HG03280 (cell line): ENCODE measurements at regions not wholly inside any gene's neighbourhood (a gene's known extent, or its start where the extent isn't known, plus 50 kb on each side); places are given as distances from the start of the nearest gene placed in this dataset.
"Not testable (repeated sequence)": the region's sequence is repeated elsewhere in the genome, so short reads cannot be mapped to it uniquely, and the experiment has no call there.

Experiments used
- ATAC-seq: cut with Tn5 transposase; IDR thresholded peaks from one replicate; pipeline ENCODE4 v1.9.1; 2021; ENCODE audit warnings: mild to moderate bottlenecking, moderate library complexity; ENCODE audit not compliant: unreplicated experiment

DNA sequence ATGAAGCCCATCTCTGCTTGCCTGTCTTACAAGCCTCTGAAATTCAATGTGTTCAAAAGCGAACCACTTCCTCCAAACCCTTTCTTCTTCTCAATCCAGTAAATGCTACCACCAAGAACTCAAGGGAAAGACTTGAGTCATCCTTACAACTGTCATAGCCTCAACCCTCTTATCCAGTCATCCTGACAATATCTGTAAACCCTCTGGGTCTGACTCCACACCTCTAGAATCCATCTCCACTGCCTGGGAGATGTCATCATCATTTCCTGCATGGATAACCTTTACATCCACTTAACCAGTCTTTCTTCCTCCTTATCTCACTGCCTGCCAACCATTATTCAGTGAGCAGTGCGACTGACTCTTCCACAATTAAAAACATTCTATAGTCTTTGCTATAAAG lies 441.1 kb downstream of the SETD4 start:
- ATAC-seq, result no peak

DNA sequence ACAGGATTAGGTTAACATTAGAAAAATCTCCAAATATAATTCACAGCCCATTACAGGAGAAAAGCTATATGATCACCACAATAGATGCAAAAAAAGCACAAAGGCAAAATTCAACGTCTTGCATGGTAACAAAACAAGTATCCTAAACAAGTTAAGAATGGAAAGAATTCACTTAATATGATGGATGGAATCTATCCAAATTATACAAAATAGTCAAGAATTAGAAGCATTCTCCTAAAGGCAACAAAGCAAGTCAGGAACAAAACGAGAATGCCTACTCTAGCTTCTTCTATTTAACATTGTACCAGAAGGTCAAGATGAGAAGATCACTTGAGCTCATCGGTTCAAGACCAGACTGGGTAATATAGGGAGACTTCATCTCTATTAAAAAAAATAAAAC lies 442.8 kb downstream of the SETD4 start:
- ATAC-seq, result no peak

DNA sequence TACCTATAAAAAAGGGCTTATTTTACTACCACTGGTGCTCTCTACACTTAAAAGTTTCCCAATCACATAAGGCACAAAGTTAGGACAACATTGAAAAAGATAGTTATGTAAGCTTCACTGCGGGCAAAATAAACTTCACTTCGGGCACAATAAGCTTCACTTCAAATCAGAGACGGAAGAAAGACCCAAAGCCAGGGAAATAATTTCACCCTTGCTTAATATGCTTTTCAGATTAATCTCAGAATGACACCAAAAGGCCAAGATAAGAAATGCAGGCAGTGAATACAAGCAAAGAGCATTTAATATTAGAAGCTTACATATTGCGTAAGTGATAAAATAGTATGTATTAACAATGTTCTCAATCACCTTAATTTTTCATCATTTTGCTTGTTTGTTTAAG lies 444.2 kb downstream of the SETD4 start:
- no peak for ATAC-seq

DNA sequence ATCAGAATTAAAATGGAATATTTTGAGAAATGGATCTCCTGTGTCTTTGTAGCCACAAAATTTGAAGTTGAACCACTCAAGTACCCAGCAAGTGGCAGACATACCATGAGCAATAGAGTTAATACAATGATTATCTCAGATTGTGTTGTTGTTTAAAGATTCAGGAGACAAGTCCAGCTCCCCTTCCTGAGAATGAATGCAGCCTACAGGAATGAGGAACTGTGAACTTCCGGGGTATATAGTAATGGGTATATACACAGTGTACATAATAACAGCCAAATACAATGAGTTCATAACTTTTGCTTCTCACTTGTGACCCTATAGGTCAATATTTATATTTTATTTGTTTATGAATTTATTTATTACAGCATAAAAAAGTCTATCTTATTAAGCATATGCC lies 445.0 kb downstream of the SETD4 start:
- no peak for ATAC-seq

DNA sequence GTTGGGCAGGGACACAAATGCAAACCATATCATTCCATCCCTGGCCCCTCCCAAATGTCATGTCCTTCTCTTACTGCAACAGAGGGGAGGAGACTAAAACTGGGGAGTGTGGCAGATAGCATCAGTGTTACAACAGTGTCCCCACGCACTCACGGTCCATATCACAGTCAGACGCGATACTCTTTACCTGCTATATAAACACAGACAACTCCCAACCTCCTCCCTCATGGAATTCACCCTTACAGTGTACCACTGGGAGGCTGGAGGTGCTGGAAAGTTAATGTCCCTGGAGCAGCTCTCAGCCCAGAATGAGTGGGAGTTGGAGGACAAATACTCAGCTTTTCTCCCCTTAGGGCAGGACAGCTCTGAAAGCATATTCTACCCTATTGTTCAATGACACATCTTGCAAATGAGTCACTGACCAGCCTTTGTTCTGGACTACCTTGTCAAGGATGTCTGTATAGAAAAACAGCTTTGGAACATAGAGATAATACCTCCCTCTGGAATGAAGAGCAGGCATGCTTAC lies 445.9 kb downstream of the SETD4 start:
- no peak for ATAC-seq

DNA sequence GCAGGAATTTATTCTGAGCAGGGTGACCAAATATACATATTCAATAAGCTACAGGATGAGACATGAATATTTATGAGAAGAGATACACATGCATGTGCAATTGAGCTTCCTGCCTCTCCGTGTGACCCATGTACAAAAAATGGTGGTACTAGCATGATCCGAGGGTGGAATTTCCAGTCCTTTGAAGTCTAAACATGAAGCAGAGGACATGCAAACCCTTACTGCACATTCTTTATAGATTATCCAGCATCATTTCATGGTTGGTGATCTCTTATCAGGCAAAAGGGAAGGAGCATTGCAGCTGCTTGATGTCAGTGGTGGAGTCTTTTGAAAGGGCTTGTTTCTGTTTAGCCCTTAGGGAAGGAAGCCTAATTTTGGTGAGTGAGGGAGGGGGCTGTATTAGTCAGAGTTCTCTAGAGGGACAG lies 448.6 kb downstream of the SETD4 start:
- ATAC-seq, result no peak

DNA sequence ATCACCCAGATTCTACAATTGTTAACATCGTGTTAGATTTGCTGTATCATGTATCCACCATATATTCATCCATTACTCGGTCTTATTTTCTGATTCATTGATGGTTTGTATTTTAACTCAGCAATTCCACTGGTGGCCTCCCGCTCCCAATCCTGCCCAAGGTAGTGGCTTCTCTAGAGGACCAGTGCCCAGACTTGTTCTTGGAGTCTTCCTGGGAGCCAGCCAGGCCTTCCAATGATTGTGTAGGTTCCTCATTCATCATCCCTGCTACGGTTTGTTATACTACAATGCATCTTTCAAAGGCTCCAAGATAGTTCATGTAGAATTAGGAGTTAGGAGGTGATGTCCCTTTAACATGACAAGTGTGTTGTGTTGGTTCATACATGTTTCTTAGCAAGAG lies 451.1 kb downstream of the SETD4 start:
- ATAC-seq, result no peak

DNA sequence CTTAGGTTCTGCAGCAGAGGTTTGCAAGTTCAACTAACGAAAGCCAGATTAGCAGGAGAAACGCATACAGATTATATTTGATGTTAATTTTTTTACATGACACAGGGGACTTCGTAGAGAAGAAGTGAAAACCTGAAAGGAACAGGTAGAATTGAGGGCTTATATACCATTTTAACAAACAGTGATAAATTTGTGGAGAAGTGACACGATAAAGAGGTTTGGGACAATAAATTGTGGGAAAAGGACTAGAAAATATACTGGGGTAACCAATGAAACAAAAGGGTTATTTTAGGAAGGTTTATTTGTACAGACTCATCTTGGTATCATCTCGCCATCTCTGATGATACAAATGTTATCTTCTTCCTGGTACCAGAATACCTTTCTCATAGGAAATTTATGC lies 452.9 kb downstream of the SETD4 start:
- ATAC-seq, result no peak

DNA sequence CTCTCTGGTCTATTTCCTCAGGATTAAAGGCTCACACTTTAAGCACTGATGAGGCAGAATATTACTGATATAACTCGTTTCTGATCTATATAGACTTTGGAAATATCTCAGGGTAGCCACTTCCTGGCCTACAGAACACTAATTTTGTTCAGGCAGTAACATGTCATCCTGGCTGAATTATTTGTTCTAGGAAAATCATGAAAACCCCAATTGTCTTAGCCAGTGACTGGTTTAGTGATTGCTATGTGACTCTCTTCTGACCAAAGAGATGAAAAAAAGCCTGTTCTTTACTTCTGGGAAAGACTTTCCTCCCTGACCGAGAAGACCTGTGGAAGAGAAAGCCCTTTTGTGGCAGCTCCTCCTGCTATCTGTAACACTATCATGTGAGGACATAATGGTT lies 453.7 kb downstream of the SETD4 start:
- ATAC-seq, result no peak

DNA sequence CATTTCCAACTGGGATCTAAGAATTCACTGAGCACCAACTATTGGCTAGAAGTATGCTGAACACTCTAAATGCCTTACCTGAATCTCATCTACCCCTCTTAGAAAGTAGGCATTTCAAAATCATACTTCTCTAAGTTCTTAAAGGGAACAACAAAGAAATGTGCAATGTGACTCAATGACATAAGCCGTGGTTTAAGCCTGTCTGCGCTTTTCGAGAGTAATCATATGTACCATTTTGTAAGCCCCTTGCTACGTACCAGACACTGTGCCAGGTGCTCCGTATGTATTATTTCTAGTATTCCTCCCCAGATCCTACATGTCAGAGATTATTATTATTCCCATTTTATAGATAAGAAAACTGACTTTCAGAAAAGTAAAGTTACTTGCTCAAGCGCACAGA lies 454.2 kb downstream of the SETD4 start:
- no peak for ATAC-seq

DNA sequence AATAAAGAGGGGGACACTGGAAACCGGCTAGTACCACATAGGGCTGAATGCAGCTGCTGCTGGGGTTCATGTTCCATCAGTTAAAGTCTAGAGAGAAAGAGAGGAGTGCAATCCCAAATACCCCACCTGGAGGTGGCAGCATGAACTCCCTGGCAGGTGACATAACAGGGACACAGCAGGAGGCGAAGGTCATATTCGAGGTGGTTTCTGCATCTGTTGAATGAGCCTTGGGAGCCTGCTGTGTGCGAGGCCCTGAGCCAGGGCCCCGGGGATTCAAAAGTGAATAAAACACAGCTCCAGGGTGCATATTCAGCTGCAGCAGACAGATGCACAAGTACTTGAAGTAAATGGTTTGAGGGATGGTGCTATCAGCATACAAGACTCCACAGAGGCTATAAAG lies 456.8 kb downstream of the SETD4 start:
- ATAC-seq, result no peak

DNA sequence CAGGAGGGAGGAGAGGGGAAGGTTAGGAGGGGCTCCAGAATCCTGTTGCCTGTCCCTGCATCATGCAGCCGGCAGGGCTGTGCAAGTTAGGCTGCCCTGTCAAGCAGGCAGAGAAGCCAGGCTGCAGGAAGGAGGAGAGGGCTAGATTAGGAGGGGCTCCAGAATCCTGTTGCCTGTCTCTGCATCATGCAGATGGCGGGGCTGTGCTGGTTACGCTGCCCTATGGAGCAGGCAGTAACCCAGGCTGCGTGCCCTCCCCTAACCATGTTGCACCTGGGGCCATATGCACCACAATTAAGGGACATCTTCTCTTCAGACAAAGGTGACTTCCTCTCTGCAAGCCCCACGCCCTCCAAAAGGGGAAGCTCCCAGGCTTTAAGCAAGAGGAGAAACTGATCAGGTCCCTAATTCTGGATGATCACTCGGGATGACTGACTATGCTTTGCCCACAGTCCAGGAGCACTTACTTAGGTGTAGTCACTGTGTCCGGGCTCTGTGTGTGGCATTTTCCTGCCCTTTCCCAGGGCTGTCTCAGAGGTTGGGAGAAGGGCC lies 457.4 kb downstream of the SETD4 start:
- no peak for ATAC-seq

DNA sequence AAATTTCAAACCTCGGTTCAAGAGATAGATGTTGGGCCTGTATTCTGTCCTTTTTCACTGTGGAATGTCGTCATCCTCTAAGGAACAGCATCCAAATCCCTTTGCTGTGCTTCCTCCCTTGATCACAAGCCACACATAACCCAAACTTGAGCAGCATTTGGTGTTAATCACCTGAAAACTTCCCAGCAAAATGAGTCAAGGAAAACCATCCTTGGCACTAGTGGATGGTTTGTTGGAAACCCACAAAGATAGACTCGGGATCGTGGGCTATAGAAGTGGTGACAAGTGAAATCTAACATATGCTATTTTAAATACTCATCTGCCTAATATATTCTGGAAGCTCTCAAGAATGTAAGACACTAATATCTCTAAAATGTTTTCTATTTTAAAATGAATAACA lies 459.1 kb downstream of the SETD4 start:
- no peak for ATAC-seq

DNA sequence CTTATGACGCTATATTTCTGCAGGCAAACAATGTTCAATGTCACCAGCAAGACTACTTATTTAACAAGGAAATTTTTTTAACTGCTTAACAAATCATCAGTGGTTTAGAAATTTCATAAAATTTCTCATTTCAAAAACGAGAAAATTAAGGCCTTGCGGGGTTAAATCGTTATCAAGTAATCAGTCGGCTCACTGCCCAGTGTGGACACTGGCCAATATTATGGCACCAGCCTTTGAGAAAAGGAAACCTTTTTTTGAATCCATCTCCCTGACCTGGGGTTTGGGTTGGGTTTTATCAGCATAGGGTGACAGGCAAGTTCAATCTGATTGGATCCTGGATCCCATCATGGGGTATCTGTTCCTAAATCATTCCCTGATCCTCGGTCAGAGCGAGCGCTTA lies 461.2 kb downstream of the SETD4 start:
- no peak for ATAC-seq

DNA sequence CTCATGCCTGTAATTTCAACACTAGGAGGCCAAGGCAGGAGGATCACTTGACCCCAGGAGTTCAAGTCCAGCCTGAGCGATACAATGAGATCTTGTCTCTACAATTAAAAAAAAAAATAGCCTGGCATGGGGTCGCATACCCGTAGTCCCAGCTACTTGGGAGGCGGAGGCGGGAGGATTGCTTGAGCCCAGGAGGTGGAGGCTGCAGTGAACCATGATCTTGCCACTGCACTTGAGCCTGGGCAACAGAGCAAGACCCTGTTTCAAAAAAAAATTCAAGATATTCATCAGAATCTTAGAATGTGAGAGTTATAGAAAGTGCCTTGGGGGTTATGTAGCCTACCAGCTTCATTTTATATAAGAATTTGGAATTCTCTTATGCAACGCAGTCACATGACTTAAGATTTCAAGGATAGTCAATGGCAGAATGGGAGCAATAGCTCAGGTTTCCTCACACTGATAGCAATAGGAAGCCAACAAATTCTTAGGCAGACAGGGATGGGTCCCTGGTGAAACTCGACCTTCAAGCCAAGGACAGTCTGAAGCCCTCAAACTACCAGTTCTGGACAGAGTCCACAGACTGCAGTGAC lies 462.5 kb downstream of the SETD4 start:
- no peak for ATAC-seq

DNA sequence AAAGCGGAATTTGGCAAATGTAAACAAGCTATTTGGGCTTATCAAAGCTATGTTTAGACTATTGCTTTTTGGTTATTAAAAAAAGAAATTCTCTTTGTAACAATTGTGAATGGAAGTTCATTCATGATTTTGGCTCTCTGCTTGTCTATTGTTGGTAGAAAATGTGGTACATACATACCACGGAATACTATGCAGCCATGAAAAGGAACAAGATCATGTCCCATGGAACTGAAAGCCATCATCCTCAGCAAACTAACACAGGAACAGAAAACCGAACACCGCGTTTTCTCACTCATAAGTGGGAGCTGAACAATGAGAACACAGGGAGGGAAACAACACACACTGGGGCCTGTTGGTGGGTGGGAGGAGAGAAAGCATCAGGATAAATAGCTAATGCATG lies 465.4 kb downstream of the SETD4 start:
- ATAC-seq, result no peak

DNA sequence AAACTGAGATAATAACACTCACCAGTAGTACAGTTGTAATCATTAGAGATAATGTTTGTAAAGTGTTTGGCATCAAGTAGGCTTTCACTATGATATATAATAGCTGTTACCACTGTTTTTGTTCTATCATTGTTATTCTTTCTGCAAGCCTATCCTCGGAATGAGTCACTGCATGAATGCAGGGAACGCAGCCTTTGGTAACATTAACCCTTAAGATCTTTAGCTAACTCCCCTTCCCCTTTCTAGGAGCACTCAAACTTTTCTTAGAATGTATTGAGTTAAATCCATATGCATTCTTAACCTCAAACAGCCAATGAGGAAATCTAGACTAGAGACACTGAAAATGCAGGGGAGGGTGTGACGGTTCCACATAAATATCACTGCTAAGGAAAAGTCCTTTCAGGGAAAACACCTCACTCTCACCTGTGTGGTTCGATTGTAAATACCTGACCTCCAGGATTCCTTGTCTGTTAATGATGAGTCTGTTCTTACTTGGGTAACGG lies 467.3 kb downstream of the SETD4 start:
- no peak for ATAC-seq

DNA sequence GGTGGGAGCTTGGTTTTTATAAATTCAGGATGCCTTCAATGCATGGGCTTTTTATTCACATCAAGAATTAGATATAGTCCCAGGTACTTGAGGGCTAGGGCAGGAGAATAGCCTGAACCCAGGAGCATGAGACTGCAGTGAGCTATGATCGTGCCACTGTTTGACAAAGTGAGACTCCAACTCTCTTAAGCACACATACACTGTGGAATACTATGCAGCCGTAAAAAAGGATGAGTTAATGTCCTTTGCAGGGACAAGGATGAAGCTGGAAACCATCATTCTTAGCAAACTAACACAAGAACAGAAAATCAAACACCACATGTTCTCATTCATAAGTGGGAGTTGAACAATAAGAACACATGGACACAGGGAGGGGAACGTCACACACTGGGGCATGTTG lies 470.0 kb downstream of the SETD4 start:
- not testable (repeated sequence) for ATAC-seq

DNA sequence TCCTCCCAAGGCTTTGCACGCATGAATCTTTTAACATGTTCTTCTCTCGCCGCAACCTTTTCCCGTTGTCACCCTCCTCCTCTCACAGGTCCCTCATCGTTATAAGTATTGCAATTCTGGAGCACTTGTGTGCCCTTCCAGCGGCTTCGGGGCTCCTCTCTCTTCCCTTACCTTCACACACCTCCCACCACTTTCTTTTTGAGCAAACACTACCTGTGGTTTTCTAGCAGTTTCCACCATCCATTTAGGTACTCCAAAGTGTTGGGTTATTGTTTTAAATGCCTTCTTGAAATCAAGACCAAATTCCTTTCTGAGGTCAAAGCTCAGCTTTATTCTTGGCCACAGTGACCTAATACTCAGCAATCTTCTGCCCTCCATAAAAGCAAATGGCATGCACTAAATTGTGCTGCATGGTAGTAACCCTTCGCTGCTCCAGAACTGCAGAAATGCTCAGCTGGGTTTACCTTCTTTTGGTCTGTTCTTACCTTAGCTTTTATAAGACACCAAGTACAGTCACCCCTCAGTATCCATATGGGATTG lies 472.4 kb downstream of the SETD4 start:
- no peak for ATAC-seq

DNA sequence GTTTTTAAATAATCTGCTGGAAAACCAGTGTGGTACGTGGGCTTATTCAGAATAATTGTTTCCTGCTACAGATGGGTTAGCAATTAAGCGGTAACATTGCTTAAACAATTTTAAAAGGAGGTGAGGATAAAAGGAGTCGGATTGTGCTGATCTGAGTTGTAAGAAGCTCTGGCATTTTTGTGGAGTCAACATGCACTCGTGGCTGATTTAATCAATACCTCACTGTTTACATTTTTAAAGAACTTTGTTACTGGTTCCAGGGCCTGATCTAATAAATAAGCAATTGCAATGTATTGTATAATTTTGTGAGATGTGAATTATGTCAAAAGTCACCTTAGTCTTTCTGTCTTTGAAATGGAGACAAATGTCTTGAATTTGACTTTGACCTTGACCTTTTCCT lies 474.0 kb downstream of the SETD4 start:
- no peak for ATAC-seq

DNA sequence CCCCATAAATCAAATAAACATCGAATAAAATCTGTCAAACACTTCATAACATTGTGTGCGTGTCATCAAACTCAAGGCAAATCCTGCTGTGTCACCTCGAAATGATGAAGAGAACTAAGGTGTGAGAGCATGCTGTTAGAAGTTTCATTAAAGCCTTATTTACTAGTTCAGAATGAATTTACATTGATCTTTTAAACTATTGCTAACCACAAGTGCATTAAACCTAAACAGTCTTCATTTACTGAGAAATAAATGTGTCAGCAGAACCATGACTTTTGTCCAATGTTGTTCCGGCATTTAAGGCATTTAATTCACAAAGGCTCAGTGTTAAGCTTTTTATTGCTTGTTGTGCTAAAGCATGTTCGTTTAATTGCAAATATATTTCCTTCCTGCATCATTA lies 474.4 kb downstream of the SETD4 start:
- no peak for ATAC-seq

DNA sequence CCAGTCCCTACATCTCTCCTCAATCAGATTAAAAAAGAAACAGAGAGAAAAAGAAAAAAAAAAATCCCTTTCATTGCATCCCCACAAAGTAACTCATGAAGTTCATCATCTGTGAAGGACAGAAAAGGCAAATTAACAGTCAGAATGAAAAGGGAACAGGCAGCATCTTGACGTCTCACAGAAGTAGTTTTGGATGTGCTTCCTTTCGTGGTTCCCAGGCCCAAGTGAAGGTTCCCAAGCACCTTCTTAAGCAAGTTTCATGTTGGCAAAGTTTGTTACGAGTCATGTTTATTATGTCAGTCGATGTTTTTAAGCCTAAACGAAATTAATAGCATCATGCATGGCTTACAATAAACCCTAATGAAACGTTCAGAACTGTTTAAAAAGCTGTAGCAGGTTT lies 475.2 kb downstream of the SETD4 start:
- ATAC-seq, result no peak
